ENCODE measurements at regions not wholly inside any gene's neighbourhood (a gene's known extent, or its start where the extent isn't known, plus 50 kb on each side); places are given as distances from the start of the nearest gene placed in this dataset.
"Not testable (repeated sequence)": the region's sequence is repeated elsewhere in the genome, so short reads cannot be mapped to it uniquely, and the experiment has no call there.

DNA sequence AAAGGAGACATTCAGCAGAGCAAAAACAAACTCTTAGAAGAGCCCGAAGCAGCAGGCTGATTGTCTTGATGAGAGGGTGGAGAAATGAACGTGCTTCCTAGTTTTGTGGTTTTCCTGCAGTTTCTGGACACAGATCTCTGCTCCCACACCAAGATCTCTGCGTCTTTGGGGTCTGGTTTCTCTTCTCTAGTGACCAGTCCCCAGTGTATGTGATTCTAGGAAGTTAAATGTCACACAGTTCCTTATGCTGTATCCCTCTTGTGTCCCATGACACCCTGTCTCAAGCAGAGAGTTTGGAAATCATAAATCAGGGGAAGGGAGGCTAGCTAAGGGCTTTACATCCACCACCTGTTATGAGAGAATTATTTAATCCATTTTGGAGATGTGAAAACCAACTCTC, 55.4 kb upstream of the KLF14 start:
- DNase-seq: no peak

DNA sequence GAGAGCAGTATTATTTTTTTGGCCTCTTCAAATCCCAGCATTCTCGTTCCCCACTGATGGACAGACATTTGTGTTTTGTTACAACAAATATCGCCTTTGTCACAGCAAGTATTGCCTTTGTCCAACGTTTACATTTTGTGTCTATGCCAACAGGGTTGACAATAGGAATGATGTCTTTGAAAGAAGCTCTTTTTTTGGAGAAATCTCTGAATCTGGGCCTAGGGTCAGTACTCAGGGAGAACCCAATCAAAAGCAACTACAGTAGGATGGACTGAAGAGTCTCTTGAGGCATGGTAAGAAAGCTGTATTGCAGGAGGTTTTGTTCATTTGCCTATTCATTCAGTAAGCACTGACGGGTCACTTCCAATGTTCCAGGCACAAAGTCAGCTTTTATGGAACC, 57.7 kb upstream of the KLF14 start:
- DNase-seq: no peak

DNA sequence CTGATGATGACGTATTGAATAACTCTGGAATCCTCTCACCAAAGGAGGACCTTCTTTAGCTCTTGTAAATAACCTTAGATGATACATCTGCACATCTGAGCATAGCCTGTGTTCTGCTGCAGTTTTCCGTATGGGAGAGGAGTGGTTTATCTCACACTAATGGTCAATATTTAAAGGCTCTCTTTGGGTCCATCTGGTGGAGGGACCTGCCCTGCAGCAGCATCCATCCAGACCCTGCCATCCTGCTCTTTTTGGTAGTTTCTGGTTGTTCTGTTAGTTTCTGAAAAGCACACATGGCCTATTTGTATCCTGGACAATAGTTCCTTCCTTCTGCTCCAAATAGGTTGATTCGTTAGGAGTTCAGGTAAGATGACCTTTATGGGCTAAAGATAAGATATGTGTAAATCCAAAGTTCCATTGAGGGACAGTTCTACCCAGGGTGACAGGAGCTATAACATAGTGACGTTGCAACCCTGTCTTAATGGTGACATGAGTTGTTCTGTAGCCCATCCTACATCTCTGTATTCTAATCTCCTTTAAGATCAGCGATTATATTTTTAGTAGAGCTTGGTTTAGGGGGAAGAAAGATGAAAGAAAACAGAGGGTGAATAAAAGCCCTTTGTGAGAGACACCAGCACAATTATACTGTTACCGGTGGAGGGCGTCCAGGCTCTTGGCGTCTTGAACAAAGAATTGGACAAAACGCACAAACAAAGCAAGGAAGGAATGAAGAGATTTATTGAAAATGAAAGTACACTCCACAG, 60.0 kb upstream of the KLF14 start:
- no peak for DNase-seq

DNA sequence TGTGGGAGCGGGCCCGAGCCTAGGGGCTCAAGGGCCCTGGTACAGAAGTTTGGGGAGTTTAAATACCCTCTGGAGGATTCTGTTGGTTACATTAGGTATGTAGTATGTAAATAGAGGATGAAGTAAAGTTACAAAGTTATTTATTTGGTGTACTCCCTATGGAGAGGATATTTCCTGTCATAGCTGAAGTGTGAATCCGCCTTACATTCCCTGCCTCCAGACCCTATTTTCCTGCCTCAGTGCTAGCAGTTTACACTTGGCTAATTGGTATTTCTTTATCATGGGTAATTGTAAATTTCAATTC, 60.6 kb upstream of the KLF14 start:
- no peak for DNase-seq

DNA sequence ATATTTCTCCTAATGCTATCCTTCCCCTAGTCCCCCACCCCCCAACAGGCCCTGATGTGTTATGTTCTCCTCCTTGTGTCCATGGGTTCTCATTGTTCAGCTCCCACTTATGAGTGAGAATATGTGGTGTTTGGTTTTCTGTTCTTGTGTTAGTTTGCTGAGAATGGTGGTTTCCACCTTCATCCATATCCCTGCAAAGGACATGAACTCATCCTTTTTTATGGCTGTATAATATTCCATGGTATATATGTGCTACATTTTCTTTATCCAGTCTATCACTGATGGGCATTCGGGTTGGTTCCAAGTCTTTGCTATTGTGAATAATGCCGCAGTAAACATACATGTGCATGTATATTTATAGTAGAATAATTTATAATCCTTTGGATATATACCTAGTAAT, 62.4 kb upstream of the KLF14 start:
- not testable (repeated sequence) for DNase-seq

DNA sequence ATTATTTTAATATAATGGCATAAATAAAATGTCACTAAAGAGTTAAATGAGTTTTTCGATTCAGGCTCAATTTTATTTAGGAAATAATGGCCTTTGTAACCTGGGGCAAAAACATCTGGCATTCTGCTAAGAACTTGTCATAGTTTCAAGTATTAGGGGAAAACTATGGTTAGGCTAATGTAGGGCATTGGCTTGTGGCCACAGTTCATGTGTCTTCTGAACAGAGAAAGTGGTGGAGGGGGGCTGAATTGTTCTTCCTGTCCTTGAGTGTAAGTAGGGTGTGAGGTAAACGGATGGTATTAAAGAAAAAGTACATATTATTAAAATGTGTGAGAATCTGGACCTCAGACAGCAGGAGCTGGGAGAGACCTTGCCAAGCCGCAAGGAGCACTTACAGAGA, 69.1 kb upstream of the KLF14 start:
- DNase-seq: no peak

DNA sequence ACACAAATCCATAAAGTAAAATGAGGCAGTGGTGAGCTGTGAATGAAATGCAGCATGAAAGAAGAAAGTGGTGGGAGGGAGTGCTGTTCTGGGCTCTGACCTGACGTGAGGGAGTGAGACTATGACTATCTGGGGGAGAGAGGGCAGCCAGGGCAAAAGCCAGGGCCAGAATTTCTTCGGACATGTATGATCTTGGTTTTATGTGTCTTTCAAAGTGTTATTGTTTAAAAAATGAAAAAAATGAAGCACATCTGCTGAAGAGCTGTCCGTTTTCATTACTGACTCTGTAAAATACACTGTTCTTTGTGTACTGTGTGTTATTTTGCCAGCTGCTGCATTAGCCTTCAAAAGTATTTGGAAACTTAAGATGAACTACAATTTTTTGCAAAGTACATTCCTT, 70.2 kb upstream of the KLF14 start:
- DNase-seq: no peak

DNA sequence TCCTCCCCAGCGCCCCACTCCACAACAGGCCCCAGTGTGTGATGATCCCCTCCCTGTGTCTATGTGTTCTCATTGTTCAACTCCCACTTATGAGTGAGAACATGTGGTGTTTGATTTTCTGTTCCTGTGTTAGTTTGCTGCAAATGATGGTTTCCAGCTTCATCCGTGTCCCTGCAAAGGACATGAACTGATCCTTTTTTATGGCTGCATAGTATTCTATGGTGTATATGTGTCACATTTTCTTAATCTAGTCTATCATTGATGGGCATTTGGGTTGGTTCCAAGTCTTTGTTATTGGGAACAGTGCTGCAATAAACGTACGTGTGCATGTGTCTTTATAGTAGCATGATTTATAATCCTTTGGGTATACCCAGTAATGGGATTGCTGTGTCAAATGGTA, 78.8 kb upstream of the KLF14 start:
- not testable (repeated sequence) for DNase-seq

DNA sequence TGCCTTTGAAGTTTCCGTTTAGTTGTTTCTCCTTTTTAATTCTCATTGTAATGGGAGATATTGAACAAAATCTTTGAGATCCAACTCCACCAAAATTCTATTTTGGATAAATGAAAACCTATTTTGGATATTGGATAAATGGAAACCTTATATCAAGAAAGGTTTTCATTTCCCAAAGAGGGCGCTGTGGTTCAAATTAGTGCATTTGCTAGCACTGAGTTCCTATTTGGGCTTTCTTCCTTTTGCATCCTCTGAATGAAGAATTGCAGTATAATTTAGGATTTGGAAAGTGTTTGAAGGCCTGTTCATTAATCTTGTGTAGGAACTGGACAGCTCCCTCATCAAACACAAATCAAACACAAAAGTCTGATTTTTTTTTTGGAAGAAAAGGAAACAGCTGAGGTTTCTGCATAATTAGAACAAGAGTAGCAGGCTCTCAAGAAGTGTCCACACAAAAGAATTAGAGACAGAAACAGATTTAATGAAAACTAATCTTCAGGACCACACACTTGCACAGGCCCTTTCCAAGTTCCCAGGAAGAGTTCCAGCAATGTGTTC, 80.8 kb upstream of the KLF14 start:
- DNase-seq: no peak

DNA sequence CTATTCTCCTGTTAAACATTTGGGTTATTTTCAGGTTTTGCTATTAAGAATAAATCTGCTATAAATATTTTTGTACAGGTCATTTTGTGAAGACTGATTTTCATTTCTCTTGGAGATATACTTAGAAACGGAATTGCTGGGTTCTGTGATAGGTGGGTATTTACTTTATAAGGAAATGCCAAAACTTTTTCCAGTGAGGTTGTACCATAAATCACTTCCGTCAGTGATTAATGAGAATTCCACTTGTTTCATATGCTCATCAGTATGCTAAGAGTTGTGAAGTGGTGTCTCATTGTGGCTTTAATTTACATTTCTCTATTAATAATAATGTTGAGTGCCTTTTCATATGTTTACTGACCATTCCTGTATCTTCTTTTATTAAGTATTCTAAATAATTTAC, 84.0 kb upstream of the KLF14 start:
- DNase-seq: no peak

DNA sequence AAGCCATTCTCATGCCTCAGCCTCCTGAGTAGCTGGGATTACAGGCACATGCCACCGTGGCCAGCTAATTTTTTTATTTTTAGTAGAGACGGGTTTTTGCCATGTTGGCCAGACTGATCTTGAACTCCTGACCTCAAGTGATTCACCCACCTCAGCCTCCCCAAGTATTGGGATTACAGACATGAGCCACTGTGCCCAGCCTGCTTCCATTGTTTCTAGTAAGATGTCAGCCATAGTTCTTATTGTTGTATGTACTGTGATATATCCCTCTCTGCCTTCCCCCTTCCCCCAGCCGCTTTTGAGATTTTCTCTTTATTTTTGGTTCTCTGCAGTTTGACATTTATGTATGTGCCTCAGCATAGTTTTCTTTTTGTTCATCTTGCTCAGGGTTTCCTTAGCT, 87.9 kb upstream of the KLF14 start:
- no peak for DNase-seq

DNA sequence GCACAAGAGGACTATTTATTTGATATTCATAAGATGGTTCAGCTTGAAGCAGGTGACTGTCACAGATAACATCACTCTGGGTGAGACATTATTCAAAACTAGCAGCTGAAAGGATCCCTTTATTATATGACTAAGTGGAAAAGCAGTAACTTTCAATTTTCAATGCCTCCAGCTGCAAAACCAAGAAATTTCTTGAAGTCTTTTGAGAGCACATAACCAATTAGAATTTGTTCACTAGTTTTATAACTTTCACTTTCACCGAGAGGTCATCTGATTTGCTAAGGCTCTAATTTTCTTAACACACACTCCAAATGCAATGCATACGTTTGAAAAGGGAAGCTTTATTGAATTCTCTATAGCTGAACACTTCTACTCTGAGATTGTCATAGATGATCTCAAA, 88.6 kb upstream of the KLF14 start:
- no peak for DNase-seq

DNA sequence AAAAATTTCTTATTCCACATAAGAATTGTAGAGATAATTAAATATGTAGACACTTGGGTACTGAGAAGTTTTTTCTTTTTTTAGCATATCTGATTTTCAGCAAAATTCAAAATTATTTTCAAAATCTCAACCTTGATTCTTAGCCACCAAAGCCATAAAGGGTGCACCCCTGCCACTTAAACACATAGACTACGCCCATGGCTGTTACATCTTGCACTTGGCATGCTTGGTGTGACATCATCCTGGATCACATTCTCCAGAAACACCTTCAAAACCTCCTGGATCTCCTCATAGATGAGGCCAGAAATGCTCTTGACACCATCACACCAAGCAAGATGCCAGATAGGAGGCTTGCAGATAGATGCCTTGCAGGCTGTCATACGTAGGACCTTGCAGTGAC, 89.1 kb upstream of the KLF14 start:
- DNase-seq: no peak

DNA sequence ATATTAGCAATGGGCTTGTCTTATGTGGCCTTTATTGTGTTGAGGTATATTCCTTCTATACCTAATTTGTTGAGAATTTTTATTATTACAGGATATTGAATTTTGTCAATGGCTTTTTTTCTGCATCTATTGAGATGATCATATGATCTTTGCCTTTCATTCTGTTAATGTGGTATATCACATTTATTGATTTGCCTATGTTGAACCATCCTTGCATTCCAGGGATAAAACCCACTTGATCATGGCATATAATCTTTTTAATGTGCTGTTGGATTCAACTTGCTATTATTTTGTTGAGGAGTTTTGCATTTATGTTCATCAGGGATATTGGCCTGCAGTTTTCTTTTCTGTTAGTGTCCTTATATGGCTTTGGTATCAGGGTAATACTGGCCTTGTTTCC, 91.8 kb upstream of the KLF14 start:
- no peak for DNase-seq

DNA sequence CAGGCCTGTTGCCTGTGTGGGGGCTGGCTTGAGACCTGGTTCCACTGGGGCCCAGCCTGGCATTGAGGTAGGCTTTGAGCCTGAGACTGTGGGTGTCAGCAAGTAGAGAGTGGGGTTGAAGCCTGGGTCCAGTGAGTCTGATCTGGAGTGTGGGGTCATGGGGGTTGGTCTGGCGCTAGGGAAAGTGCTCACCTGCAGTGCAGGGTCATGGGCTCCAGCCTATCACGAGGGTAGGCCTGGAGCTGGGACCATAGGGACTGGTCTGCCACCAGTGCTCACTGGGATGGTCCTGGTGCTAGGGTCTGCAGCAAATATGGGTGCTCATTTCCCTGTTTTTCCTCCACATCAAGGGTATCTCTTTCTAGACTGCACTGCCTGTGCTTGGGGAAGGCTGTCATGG, 95.4 kb upstream of the KLF14 start:
- no peak for DNase-seq

DNA sequence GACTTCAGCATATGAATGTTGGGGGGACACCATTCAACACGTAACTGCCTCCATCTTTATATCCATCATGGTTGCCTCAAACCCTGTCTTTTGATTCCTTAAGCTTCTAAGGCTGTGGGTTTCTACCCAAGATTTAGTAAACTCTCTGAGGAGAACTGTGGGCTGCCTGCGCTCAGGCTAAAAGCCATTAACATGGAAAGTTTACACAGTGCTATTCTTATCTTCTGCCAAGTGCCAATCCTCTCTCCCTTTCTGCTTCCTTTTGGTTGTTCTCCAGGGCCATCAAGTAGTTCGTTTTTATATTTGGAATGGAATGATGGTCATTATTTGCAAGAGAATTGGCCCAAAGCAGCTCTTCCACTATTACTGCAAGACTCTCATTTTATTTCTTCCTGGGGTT, 97.3 kb upstream of the KLF14 start:
- no peak for DNase-seq

DNA sequence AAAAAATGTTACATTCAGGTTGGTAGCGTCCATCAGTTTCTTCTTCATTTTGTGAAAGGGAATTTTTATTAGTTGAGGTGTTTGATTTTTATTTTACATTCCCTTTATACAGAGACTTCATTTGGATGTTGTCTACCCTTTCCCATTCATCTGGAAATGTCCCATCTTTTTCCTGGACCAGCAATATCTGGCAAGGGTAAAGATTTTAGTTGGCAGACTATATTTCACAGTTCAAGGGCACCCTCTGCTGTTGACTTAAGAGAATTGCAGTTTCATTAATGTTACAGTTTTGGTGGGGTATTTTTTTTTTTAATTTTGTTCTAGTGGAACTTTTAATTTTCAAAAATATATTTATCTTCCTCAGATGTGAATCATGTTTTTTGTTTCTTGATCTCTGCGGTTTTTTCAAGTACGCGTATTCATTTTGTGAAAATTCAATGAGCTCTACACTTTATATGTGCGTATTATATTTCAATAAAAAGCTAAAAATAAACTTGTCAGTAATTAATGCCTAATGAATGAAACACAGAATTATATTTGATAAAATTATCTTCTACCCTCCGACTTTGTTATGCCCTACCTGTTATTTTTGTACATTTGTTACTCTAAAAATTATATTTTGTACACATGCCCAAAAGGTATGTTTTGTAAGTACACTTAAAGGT, 97.9 kb upstream of the KLF14 start:
- no peak for DNase-seq

DNA sequence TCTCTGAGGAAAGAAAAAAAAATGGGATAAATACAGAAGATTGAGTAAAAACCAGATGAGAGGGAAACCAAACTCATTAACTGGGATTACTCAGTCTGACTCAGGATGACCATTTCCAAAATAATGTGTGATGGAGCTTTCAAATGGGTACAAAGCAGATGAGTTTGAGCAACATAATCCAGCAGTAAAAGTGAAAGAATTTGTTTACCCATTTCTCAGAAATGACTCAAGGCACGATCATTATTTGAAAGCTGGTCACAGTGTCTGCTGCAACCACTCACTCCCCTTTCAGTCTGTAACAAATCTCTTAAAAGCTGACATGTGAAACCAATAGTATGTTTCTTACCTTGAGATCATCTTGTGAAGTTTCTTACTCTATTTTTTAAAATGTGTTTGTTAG, 104.7 kb upstream of the KLF14 start:
- DNase-seq: no peak

DNA sequence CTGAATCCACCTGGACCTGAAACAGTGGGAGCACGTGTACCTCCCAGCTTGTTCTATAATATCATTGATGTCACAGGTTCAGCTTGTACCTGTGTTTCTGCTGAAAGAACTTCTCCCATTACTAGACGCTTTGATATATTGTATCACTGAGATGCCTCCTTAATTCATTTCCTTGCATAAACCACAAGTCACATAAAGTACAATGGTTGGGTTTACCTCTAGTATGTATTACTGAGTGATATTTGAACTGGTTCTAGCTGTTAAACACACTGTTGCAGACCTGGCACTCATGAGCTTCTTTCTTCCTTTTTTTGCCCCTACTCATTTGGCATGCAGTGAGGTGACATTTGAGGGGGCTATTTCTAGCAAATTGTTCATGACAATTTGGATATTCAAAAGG, 106.6 kb upstream of the KLF14 start:
- DNase-seq: no peak

DNA sequence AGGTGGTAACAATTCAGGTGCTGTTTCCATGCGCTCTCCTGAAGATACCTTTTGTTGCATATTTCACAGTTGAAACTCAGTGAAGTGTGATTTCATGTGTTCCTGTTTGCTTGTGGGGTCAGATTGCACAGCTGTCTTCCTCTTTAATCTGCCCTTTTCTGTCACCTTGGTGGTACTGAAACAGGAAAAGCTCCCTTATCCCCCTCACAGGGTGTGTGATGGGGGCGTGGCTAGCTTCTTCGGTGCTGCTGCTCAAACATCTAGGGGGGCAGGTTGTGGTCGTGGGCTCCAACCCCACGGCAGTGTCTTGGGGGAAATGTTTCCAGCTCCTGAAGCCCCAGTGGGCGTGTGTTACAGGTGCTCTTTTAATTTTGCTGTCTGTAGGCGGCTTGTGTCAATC, 107.4 kb upstream of the KLF14 start:
- no peak for DNase-seq

DNA sequence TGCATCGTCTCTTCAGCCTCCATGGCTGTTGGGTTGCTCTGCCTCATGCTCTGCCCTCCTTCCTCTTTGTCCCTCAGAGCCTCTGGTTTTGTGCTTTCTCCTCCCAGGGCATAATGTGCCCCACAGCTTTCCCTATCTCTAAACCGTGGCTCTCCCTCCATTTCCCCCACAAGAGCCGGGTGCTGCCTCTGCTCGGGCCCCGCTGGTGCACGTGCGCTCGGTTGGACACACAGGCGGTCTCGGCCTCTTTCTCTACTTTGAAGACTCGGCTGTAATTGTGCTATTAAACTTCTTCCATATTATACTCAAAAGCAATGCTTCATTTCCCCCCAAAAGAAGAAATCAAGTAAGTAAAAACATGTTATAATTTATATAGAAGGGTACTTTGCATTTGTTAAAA, 109.7 kb upstream of the KLF14 start:
- DNase-seq: no peak

DNA sequence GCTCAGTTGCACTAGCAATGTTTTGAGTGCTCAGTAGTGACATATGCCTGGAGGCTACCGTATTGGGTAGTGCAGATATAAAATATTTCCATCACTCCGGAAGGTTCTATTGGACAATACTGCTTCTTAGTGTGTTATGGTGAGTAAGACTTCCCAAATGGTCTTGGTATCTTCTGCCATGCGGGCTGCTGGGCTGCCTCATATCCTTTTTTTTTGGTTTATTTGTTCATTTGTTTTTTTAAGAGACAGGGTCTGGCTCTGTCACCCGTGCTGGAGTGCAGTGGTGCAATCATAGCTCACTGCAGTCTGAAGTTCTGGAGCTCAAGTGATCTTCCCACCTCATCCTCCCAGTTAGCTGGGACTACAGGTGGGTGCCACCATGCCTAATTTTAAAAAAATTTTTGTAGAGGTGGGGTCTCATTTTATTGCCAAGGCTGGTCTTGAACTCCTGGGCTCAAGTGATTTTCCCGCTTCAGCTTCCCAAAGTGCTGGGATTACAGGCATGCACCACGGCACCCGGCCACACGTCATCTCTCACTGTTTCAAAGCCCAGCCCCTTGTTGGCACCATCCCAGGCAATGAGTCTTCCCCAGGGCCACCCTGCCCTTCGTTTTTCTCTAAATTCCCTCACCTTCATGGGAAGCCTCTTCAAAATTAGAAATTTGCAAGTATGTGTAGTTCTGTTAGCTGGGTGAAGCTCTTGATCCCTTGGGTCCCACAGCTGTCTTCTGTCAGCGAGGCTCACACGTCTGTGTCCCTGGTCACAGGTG, 111.0 kb upstream of the KLF14 start:
- DNase-seq: no peak

DNA sequence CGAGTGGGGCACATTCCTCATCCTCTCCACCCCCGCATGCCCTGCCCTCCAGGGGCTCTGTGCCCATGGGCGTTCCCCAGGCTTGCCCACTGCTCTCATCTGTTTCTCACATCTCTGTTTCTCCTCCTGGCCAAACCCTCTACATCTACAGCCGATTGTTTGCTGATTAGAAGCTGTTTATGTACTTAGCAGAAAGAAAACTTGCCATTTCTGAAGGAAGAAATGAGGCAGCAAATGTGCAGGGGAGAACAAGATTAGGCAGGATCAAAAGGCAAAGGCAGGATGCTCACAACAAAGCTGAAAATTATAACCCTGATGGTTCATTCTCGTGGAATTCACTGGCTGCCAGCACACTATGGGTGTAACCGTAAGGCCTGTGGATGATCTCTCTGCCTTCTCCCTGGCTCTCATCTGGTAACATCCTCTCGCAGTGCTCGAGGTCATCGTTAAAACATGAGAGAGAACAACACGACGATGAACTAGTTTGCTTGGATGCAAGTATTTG, 111.6 kb upstream of the KLF14 start:
- DNase-seq: no peak

DNA sequence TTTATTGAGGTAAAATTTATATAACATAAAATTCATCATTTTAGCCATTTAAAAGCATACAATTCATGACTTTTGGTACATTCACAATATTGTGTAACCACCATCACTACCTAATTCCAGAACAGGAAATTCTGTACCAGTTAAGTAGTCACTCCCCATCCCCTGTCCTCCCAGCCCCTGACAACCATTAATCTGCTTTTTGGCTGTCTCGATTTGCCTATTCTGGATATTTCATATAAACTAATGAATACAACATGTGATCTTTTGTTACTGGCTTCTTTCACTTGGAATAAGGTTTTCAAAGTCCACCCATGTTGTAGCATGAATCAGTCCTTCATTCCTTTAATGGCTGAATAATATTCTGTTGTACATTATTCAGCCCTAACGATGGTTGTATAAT, 115.6 kb upstream of the KLF14 start:
- no peak for DNase-seq
